HG02840 (cell line): ENCODE measurements at regions not wholly inside any gene's neighbourhood (a gene's known extent, or its start where the extent isn't known, plus 50 kb on each side); places are given as distances from the start of the nearest gene placed in this dataset.
"Not testable (repeated sequence)": the region's sequence is repeated elsewhere in the genome, so short reads cannot be mapped to it uniquely, and the experiment has no call there.

Experiments used
- ATAC-seq: cut with Tn5 transposase; IDR thresholded peaks from one replicate; pipeline ENCODE4 v1.9.1; 2021; ENCODE audit warnings: mild to moderate bottlenecking, moderate library complexity, moderate number of reproducible peaks; ENCODE audit not compliant: unreplicated experiment, low FRiP score

- ATAC-seq, result no peak
Observed at GRCh38 chr16:86854626-86855294, 276.4 kb downstream of the FOXL1 start.

DNA sequence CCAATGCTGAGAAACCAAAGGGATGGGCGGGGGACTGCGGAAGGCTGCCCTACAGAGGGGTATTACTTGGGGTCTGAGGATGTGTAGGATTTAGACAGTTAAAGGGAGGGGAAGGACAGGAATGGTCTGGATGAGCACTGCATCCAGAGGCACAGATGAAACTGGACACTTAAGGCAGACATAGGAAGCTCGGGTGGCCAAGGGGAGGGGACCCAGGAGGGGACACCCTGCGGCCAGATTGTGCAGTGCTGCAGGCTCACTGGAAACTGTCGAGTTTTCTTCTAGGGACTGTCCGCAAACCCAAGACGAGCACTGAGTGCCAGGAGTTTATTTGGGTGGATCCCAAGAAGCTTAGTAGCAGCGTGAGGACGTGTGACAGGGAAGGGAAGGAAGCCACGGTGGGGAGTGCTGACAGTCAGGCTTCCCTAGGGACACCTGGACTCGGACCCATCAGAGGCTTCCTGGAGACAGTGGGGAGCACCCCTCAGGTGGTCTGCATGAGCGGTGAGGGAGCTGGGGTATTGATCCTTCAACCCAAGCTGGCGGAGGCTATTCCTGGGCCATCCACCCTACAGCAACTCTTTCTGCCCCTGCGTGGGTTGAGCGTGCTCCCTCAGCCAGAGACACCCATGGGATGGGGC is 278.7 kb downstream of the FOXL1 start:
- no peak for ATAC-seq

DNA sequence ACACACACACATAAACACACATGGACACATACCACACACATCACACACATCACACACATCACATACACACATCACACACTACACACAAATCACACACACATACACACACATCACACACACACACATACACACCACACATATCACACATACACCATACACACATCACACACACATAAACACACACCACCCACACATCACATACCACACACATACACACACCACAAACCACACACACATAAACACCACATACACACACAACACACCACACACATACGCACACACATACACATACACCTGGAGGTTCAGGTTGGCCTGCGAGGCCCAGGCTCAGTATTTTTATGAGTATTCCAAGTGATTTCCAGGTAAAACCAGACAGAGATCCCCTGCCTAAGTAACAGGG is 279.5 kb downstream of the FOXL1 start:
- ATAC-seq, result no peak

GRCh38 chr16:86858501-86858900 is 280.2 kb downstream of the FOXL1 start:
- ATAC-seq, result no peak

DNA sequence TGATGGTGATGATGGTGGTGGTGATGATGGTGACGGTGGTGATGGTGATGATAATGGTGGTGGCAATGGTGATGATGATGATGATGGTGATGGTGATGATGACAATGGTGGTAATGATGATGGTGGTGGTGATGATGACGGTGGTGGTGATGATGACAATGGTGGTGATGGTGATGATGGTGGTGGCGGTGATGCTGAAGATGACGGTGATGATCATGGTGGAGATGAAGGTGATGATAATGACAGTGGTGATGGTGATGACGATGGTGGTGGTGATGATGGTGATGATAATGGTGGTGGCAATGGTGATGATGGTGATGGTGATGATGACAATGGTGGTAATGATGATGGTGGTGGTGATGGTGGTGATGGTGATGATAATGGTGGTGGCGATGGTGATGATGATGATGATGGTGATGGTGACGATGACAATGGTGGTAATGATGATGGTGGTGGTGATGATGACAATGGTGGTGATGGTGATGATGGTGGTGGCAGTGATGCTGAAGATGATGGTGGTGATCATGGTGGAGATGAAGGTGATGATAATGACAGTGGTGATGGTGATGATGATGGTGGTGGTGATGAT is 283.0 kb downstream of the FOXL1 start:
- ATAC-seq, result not testable (repeated sequence)

- ATAC-seq, result no peak
Observed at GRCh38 chr16:86862595-86863280, 284.4 kb downstream of the FOXL1 start.

DNA sequence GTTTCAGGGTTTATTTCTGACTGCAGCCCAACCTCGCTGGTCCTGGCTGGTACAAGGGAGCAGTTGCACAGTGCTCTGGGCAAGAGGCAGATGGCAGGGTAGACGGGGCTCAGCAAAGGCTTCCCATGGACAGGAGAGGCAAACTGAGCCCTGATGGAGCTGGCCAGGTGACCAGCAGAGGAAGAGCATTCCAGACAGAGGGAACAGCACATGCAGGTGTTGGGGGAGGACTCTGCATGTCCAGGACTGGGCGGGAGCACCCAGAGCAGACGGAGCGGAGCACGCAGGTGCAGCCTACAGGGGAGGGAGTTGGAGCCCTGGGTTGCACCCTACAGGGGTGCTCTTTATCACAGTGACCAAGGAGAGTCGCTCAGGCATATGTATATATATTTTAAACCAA is 285.3 kb downstream of the FOXL1 start:
- ATAC-seq, result no peak

GRCh38 chr16:86864586-86864985 is 286.2 kb downstream of the FOXL1 start:
- no peak for ATAC-seq

DNA sequence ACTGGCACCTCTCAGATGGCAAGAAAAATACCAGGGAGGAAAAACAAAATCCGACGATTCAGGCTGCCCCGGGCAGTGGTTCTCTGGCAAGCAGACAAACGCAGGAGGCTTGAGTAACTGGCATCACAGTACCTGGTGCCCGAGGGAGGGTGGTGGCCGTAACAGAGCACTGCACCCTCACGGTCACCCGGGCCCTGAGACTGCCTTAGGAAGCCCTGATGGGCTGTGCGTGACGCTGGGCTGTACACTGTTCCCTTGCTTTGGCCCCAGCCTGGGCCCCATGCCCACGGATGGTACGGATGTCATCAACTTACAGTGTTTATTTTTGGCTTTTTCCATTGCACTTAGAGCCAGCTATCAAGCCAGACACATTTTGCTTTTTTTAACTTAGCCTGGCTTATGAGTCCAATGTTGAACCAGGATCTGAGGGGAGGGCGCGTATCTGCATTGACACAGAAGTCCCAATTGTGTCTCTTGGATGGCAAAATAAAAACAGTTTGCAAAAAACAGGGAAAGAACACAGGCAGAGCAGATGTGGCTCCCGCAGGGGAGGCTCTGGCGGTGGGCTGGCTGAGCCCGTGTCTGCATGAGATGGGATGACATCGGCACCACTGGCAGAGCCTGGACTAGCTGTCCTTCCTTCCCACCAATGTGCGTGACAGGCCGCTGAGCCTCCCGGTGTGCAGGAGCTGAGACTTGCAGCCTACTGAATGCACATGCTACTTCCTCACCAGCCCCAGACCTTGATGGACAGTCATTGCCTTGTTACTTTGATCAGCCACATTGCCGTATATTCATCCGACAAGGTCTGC is 287.7 kb downstream of the FOXL1 start:
- ATAC-seq, result no peak

- no peak for ATAC-seq
Observed at GRCh38 chr16:86866986-86867722, 288.8 kb downstream of the FOXL1 start.

GRCh38 chr16:86868070-86868469 is 289.7 kb downstream of the FOXL1 start:
- ATAC-seq, result no peak

- ATAC-seq, result no peak
Observed at GRCh38 chr16:86868786-86869185, 290.4 kb downstream of the FOXL1 start.

GRCh38 chr16:86869288-86870022 is 291.1 kb downstream of the FOXL1 start:
- ATAC-seq, result no peak

- ATAC-seq, result no peak
Observed at GRCh38 chr16:86870380-86870779, 292.0 kb downstream of the FOXL1 start.

DNA sequence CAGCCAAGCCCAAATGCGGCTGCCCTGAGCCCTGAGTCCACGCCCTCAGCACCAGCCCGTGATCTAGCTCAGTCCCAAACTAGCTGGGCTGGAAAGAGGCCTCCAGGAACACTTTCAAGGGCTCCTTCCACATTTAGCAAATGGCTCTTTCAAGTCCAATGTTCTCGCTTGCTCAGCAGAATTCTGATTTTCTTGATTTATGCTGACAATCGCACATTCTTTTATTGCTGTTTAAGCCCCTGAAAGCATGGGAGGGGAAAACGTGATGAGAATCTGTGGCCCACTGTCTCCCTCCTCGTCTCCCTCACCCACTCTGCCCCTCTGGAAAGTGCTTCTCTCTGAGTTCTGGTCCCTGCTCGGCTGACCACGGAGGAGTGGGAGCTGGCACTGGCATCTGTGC is 293.8 kb downstream of the FOXL1 start:
- ATAC-seq, result no peak

GRCh38 chr16:86872833-86873232 is 294.5 kb downstream of the FOXL1 start:
- no peak for ATAC-seq

DNA sequence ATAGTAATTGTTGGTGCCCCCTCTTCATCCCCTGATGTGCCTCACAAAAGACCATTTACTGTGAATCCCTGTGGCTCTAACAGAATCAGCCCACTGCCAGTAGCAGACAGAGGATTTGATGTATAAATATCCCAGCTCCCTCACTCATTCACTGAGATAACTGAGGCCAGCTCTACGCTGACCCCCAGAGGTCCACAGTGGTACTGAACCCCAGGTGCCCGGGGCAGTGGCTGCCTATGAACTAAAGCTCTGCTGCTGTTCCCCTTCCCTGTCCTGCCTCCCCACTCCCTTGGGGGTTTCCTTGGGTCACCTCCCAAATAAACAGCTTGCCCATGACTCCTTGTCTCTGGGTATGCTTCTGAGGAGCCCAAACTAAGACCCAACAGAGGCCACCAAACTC is 295.8 kb downstream of the FOXL1 start:
- ATAC-seq, result no peak

GRCh38 chr16:86876499-86876898 is 298.1 kb downstream of the FOXL1 start:
- no peak for ATAC-seq

- ATAC-seq, result no peak
Observed at GRCh38 chr16:86877108-86877507, 298.8 kb downstream of the FOXL1 start.
